A673 (cell line): ENCODE measurements at regions not wholly inside any gene's neighbourhood (a gene's known extent, or its start where the extent isn't known, plus 50 kb on each side); places are given as distances from the start of the nearest gene placed in this dataset.

ENCODE experiments used
- BruUV-seq: library from RNA; stranded (reverse); fragments of 400-500 nt; replicated peaks from 2 replicates; lab custom pipeline; 2021; lab: Mats Ljungman, UMichigan
- CTCF ChIA-PET: fragments of 300-600 bp; sonication (Branson Sonifier 250); formaldehyde crosslinking; loops from one replicate; lab custom pipeline; 2022; ENCODE audit warnings: antibody characterized with exemption; lab: Charles Lee
- POLR2A ChIA-PET: fragments of 300-600 bp; sonication (Branson Sonifier 250); formaldehyde crosslinking; loops from one replicate; lab custom pipeline; 2022; ENCODE audit warnings: antibody characterized with exemption; ENCODE audit not compliant: low non-redundant PET; lab: Charles Lee
- DNase-seq: peaks from one replicate; pipeline ENCODE4 v3.0.0-alpha.2; 2015; ENCODE audit warnings: low spot score
- H3K27ac ChIP-seq: fragments of 200-600 bp; sonication (generic); 2 replicates; pipeline ENCODE4 v1.5.1; 2016; ENCODE audit warnings: mixed run types, low read depth, mild to moderate bottlenecking, mixed read lengths, antibody characterized with exemption, low read length; ENCODE audit not compliant: poor library complexity, severe bottlenecking
- H3K27me3 ChIP-seq: fragments of 200-600 bp; sonication (generic); replicated peaks from 2 replicates; pipeline ENCODE4 v1.6.1; 2017; ENCODE audit warnings: mixed run types, low read depth, mild to moderate bottlenecking, mixed read lengths, antibody characterized with exemption, low read length; ENCODE audit not compliant: insufficient read depth, poor library complexity
- H3K36me3 ChIP-seq: fragments of 200-600 bp; sonication (generic); 2 replicates; pipeline ENCODE4 v1.6.1; 2016; ENCODE audit warnings: mixed run types, mild to moderate bottlenecking, mixed read lengths, antibody characterized with exemption, low read length; ENCODE audit not compliant: insufficient read depth, poor library complexity, severe bottlenecking
- H3K4me1 ChIP-seq: fragments of 200-600 bp; sonication (generic); 2 replicates; pipeline ENCODE4 v1.6.1; 2017; ENCODE audit warnings: mixed run types, mild to moderate bottlenecking, mixed read lengths, antibody characterized with exemption, low read length; ENCODE audit not compliant: insufficient read depth, poor library complexity, severe bottlenecking
- H3K4me3 ChIP-seq: fragments of 200-600 bp; sonication (generic); 2 replicates; pipeline ENCODE4 v1.5.1; 2016; ENCODE audit warnings: low read depth, mixed run types, mild to moderate bottlenecking, mixed read lengths, low read length; ENCODE audit not compliant: poor library complexity, severe bottlenecking
- H3K9me3 ChIP-seq: fragments of 200-600 bp; sonication (generic); 2 replicates; pipeline ENCODE4 v1.6.1; 2016; ENCODE audit warnings: mixed run types, low read depth, mild to moderate bottlenecking, mixed read lengths, antibody characterized with exemption, low read length; ENCODE audit not compliant: poor library complexity, severe bottlenecking
- EZH2 ChIP-seq: fragments of 200-600 bp; sonication (generic); IDR thresholded peaks from 2 replicates; pipeline ENCODE4 v1.6.1; 2017; ENCODE audit warnings: borderline replicate concordance, low read depth, mild to moderate bottlenecking, mixed read lengths, antibody characterized with exemption, low read length; ENCODE audit not compliant: poor library complexity, severe bottlenecking
- intact Hi-C: fragments of 100-400 bp; cut with micrococcal nuclease; formaldehyde crosslinking; loops from one replicate; pipeline ENCODE4 v1.10.0; 2022; ENCODE audit not compliant: unreplicated experiment
- TF ChIP-seq, protein P1 (sequence below): fragments of 300-800, 200-600 bp; sonication (generic); conservative IDR thresholded peaks from 2 replicates; pipeline ENCODE4 v1.5.1; 2017; ENCODE audit warnings: low read depth, mild to moderate bottlenecking, antibody characterized with exemption, low read length, moderate library complexity, mixed read lengths

- H3K9me3 ChIP-seq: no peaks in the 10 kb centered on the region
- H3K27me3 ChIP-seq: no peaks in the 10 kb centered on the region
- TF ChIP-seq, protein P1, sequence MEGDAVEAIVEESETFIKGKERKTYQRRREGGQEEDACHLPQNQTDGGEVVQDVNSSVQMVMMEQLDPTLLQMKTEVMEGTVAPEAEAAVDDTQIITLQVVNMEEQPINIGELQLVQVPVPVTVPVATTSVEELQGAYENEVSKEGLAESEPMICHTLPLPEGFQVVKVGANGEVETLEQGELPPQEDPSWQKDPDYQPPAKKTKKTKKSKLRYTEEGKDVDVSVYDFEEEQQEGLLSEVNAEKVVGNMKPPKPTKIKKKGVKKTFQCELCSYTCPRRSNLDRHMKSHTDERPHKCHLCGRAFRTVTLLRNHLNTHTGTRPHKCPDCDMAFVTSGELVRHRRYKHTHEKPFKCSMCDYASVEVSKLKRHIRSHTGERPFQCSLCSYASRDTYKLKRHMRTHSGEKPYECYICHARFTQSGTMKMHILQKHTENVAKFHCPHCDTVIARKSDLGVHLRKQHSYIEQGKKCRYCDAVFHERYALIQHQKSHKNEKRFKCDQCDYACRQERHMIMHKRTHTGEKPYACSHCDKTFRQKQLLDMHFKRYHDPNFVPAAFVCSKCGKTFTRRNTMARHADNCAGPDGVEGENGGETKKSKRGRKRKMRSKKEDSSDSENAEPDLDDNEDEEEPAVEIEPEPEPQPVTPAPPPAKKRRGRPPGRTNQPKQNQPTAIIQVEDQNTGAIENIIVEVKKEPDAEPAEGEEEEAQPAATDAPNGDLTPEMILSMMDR: no peak
- TF ChIP-seq EZH2: no peak
- DNase-seq: no peak
- intact Hi-C loops: no loop called here
- H3K4me1 ChIP-seq: no peaks in the 10 kb centered on the region
- ChIA-PET CTCF (no interaction called here), POLR2A (no interaction called here)
- H3K4me3 ChIP-seq: no peak overlapping the region
- BruUV-seq: no TSS peak
- no peak overlapping the region for H3K27ac ChIP-seq
- H3K36me3 ChIP-seq: no peaks in the 10 kb centered on the region
Observed at GRCh38 chr3:30492322-30493192, 113.8 kb upstream of the TGFBR2 start.

GRCh38 chr3:30493911-30494311, 112.5 kb upstream of the TGFBR2 start:
- no peak for DNase-seq
- H3K4me1 ChIP-seq: no peaks in the 10 kb centered on the region
- no peaks in the 10 kb centered on the region for H3K9me3 ChIP-seq
- no TSS peak for BruUV-seq
- no peak overlapping the region for H3K4me3 ChIP-seq
- intact Hi-C loops: no loop called here
- no peak overlapping the region for H3K27ac ChIP-seq
- TF ChIP-seq EZH2: no peak
- POLR2A ChIA-PET: no interaction called here
- no peaks in the 10 kb centered on the region for H3K27me3 ChIP-seq
- H3K36me3 ChIP-seq: no peaks in the 10 kb centered on the region
- CTCF ChIA-PET: no interaction called here

DNA sequence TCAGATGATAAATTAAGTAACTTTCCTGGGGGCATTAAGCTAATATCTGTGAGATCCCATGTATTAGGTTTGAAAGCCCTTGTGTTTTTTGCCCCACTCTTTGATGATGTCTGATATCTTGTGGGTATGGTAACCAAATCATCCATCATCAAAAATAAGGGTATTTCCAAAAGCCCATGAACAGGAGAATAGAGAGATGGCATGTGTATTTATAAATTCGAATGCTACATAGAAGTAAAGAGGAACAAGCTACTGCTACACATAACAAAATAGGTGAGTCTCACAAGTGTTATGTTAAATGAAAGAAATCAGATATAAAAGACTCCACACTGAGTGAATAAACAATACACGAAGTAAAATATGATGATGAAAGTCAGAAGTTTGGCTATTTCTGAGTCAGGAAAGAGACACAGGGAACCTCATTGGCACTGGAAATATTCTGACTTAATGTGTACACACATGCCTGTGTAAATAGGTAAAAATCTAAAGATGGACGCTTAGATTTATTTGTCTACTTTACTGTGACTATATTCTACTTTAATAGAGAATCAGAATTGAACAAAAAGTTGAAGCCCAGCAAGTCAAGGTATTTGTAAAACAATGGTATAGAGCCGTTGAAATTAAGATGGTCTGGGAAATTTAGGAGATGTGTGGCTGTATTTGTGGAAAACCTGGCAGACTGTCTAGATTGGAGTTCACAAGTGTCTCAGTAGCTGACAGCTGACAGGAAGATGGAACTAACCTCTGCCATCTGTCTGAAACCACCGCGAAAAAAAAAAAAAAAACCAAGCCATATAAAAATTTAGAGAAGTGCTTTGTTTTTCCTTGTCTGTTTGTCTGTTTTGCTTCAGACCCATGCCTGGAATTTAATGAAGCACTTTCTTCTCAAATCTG, 111.0 kb upstream of the TGFBR2 start:
- ChIA-PET POLR2A (interaction anchor here (0.6 kb wide), 1 partner anchor 46 kb away, joined by 3 read pairs; no protein-coding TSS in a partner anchor), CTCF (no interaction called here)
- TF ChIP-seq, protein P1: no peak
- no peak for TF ChIP-seq EZH2
- H3K27ac ChIP-seq: no peak overlapping the region
- no peaks in the 10 kb centered on the region for H3K36me3 ChIP-seq
- no peaks in the 10 kb centered on the region for H3K4me1 ChIP-seq
- DNase-seq: no peak
- H3K9me3 ChIP-seq: no peaks in the 10 kb centered on the region
- BruUV-seq: no TSS peak
- intact Hi-C loops: no loop called here
- no peaks in the 10 kb centered on the region for H3K27me3 ChIP-seq
- H3K4me3 ChIP-seq: no peak overlapping the region
